ENCODE measurements at regions not wholly inside any gene's neighbourhood (a gene's known extent, or its start where the extent isn't known, plus 50 kb on each side); places are given as distances from the start of the nearest gene placed in this dataset.
"Not testable (repeated sequence)": the region's sequence is repeated elsewhere in the genome, so short reads cannot be mapped to it uniquely, and the experiment has no call there.

GRCh38 chr4:162841753-162842152 is 324.9 kb downstream of the NAF1 start:
- DNase-seq (ENCODE audit: low spot score), result peak; percentile 34

GRCh38 chr4:162839814-162840213 is 326.9 kb downstream of the NAF1 start:
- no peak for DNase-seq (ENCODE audit: low spot score)

- no peak for DNase-seq (ENCODE audit: low spot score)
Measured at GRCh38 chr4:162838671-162839070, 328.0 kb downstream of the NAF1 start.

- DNase-seq (ENCODE audit: low spot score), result no peak
Measured at GRCh38 chr4:162837679-162838078, 329.0 kb downstream of the NAF1 start.

DNA sequence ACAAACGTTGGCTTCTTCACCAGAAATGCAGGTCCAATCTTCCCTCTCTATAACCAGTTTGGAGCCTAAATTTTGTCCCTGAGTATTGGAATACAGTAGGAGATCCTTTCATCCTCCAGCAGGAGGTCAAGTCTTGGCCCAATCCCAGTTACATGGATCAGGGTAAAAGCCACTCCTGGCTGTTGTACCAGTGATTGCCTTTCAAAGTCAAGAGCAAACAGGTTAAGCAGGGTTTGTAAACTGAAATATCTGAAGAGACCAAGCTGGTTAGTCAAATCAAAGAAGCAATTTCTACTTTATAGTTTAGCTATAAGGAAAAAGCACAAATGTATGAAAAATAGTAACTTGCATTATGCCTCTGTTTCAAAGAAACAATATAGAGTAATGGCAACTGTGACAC is 329.4 kb downstream of the NAF1 start:
- DNase-seq (ENCODE audit: low spot score), result no peak

DNA sequence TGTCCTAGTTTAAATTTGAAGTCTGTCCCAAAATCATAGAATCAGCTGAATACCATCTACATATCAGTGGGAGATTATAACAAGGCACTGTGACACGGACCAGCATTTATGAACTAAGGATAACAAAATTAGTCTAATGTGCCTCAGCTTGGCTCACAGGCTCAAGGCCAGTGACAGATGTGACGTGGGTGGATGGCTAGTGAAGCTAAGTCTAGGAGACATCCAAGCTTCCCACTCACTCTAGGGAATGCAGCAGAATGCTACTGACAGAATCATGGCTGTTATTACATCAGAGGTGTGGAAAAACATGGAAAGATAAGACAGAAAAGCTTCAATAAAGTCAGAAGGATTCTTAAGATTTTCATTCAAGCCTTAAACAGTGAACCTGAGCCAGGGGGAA is 329.9 kb downstream of the NAF1 start:
- DNase-seq (ENCODE audit: low spot score), result peak; percentile 22

- not testable (repeated sequence) for DNase-seq (ENCODE audit: low spot score)
Measured at GRCh38 chr4:162836258-162836657, 330.4 kb downstream of the NAF1 start.

DNA sequence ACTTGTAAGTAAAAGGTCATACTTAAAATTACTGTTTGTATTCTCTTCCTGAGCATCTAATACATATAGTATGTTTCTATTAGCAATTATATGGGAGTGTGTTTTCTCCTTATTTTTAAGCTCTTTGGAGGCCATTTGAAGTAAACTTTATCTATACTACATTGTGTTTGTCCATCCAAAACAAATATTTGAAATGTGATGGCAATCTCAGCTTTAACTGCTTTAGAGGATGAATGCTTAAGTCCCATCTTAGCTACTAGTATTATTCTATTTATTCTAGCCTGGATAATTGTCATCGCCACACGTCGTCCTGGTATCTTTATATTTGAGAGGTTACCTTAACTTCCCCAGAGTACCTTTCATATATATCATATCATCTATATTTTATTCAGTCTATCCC is 335.8 kb downstream of the NAF1 start:
- DNase-seq (ENCODE audit: low spot score), result no peak

DNA sequence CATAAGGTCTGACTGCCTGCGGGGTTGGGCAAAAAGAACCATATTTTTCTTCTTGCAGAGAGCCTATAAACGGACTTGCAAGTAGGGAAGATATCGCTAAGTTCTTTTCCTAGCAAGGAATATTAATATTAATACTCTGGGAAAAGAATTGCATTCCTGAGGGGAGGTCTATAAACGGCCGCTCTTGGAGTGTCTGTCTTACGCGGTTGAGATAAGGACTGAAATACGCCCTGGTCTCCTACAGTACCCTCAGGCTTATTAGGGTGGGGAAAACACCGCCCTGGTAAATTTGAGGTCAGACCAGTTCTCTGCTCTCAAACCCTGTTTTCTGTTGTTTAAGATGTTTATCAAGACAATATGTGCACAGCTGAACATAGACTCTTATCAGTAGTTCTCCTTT is 349.3 kb downstream of the NAF1 start:
- not testable (repeated sequence) for DNase-seq (ENCODE audit: low spot score)

- no peak for DNase-seq (ENCODE audit: low spot score)
Measured at GRCh38 chr4:162804351-162804924, 362.3 kb downstream of the NAF1 start.

DNA sequence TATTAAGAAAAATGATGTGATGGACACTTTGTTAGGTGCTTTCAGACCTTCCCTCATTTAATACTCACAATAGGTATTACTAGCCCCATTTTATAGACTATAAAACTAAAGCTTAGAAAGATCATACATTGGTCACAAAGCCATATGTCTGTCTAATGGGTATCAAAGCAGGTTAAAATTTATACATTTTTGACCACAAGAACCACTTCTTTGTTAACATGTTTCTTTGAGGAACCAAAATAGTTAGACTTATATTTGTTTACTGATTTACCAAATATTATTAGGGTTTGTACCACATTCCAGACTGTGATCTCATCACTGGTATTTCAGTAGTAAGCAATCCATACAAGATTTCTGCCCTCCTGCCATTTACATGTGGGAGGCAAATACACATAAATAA is 363.3 kb downstream of the NAF1 start:
- DNase-seq (ENCODE audit: low spot score), result no peak

- DNase-seq (ENCODE audit: low spot score), result no peak
Measured at GRCh38 chr4:162797108-162797507, 369.6 kb downstream of the NAF1 start.

DNA sequence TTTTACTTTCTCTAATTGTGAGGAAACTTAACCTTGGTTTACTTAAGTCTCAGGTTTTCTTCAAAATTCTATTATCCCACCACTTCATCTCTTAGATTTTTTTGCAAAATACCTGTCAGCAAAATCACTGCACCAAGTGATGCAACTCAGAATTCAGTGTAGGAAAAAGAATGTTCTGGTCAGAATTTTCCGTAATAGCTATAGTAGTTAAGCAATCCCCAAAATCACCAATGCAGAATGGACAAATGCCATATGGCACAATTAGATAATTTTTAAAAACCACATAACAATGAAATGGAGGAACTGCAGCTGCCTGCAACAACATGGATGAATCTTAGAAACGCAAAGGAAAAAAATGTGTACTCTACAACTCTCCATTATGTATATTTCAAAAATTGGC is 373.1 kb downstream of the NAF1 start:
- no peak for DNase-seq (ENCODE audit: low spot score)

- DNase-seq (ENCODE audit: low spot score), result no peak
Measured at GRCh38 chr4:162793004-162793403, 373.7 kb downstream of the NAF1 start.

- no peak for DNase-seq (ENCODE audit: low spot score)
Measured at GRCh38 chr4:162791226-162791625, 375.5 kb downstream of the NAF1 start.

DNA sequence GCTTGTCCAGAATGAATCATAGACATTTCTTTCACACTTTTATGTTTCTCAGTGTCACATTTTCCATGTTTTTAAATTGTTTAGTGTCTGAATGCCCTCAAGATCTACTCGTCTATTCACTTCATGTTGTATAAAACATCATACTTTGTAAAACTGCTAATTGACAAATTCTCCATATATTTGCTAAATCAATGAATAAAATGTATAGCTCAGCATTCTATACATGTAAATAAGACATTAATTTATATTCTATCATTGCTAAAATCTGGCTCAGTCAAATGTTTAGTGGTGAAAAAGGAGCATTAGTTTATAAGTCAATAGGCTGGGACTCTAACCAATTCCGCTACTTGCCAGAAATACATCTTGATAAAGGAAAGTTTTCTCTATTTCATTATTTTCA is 379.6 kb downstream of the NAF1 start:
- no peak for DNase-seq (ENCODE audit: low spot score)

DNA sequence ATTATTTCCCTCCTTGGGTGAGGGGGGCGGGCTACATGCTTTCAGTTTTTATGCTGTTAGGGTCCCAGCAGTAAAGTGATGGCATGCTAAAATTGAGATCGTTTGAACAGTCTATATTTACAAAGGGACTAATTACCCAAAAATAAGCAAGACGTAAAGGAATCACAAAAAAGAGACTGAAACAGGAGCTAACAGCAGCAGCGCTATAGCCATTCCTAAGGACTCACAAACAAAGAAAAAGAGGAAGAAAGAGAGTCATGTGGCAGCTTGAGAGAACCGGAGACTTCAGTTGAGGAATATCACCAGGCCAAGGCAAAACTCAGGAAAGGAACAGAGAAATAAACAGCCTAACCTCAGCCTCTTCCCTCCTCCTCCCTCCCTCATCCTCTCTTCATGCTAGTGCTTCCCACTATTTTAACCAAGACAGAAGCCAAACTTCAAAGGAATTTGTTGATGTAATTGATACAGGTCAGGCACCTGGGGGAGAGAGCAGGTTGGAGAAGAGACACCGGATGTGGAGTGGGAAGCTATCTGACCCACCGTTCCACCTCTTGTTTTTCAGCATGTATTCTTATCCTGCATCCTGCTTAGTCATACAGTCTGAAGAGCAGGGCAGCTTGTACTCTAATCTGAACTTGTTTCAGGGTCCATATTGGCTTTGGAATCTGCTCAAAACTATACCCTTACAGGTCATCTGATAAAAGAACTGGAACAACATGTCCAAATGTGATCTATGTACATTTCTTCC is 383.7 kb downstream of the NAF1 start:
- peak; percentile 74 for DNase-seq (ENCODE audit: low spot score)

GRCh38 chr4:162782096-162782777 is 384.5 kb downstream of the NAF1 start:
- no peak for DNase-seq (ENCODE audit: low spot score)

DNA sequence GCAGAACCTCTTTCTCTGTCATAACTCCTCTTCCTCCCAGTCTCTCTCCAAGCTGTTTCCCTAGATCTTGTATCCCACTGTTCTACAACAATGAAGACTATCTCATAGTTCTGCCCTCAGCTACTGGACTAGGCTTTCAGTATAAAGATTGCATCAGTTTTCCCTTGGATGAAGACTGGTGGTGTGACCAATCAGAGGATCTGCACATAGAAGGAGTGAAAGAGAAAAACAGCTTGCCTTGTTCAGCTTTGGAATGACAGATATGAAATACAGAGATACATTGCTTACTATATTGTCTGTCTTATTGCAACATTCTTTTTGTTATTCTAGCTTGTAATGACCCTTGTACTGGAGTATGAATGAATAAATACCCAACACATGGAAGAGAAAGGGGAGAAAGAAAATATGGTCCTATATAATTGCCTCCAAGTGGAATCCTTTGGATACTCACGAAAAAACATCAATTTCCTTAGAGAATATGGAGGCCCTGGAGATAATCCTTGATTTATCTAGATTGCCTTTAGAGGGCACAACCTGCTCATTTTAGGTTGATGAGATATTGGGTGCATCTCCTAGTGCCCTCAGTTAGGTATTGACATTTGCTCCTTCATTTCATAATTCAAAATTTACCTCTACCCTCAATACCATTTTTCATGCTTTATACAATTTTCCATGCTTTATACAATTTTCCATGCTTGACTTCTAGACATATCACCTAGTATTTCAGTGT is 395.8 kb downstream of the NAF1 start:
- peak; percentile 18 for DNase-seq (ENCODE audit: low spot score)

DNA sequence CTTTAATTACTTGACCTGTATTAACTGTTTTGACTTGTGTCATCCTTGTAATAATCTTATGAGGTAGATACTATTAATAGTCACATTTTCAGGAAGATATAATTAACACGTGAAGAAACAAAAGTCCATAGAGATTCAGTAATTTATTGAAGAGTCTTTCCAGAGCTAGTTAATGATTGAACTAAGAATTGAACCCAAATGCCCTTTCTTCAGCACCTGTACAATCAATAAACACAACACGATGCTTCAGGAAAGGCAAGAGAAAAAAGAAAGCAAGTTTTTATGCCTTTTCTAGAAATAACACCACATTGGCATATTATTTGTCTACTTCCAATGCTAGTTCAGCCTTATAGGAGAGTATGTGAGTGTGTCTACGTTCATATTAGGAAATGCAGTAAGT is 399.6 kb downstream of the NAF1 start:
- DNase-seq (ENCODE audit: low spot score), result no peak

- DNase-seq (ENCODE audit: low spot score), result no peak
Measured at GRCh38 chr4:162761965-162762364, 404.7 kb downstream of the NAF1 start.

- not testable (repeated sequence) for DNase-seq (ENCODE audit: low spot score)
Measured at GRCh38 chr4:162740228-162740627, 426.5 kb downstream of the NAF1 start.

GRCh38 chr4:162739596-162739995 is 427.1 kb downstream of the NAF1 start:
- not testable (repeated sequence) for DNase-seq (ENCODE audit: low spot score)

All from Ammon's horn (tissue), 1 donor.